Spleen (tissue), 11 donors: ENCODE measurements at regions not wholly inside any gene's neighbourhood (a gene's known extent, or its start where the extent isn't known, plus 50 kb on each side); places are given as distances from the start of the nearest gene placed in this dataset.

Source experiments
- DNase-seq: peaks from one replicate; pipeline ENCODE4 v3.0.0-alpha.2; 2020
- H3K27ac ChIP-seq, 8 donors: fragments of 200-600 bp; sonication (generic) in 7 of 8; 1 replicate in 4 of 8; 2 replicates in 4 of 8; pipeline versions ENCODE4 v1.5.0 to v1.8.0; 2016 to 2021; ENCODE audit warnings: inconsistent platforms in 4 of 8, mild to moderate bottlenecking in 4 of 8, moderate library complexity in 1 of 8
- H3K27me3 ChIP-seq, 7 donors: fragments of 200-600 bp; sonication (generic) in 6 of 7; replicated peaks in 1 of 7; 1 replicate in 4 of 7; 2 replicates in 3 of 7; pipeline versions ENCODE4 v1.5.0 to v1.8.0; 2016 to 2021; ENCODE audit warnings: inconsistent platforms in 3 of 7, mild to moderate bottlenecking in 1 of 7
- H3K36me3 ChIP-seq, 6 donors: fragments of 200-600 bp; sonication (generic) in 5 of 6; 1 replicate in 4 of 6; 2 replicates in 2 of 6; pipeline versions ENCODE4 v1.5.0 to v1.8.0; 2016 to 2021; ENCODE audit warnings: inconsistent platforms in 2 of 6
- H3K4me1 ChIP-seq, 6 donors: fragments of 200-600 bp; sonication (generic) in 5 of 6; 1 replicate in 3 of 6; 2 replicates in 3 of 6; pipeline versions ENCODE4 v1.5.0 to v1.8.0; 2016 to 2021; ENCODE audit warnings: inconsistent platforms in 3 of 6
- H3K4me3 ChIP-seq, 8 donors: fragments of 200-600 bp; sonication (generic) in 7 of 8; 1 replicate in 4 of 8; 2 replicates in 4 of 8; pipeline versions ENCODE4 v1.5.0 to v1.8.0; 2016 to 2021; ENCODE audit warnings: inconsistent platforms in 4 of 8, mild to moderate bottlenecking in 4 of 8, moderate library complexity in 2 of 8
- H3K9me3 ChIP-seq, 8 donors: fragments of 200-600 bp; sonication (generic) in 7 of 8; 1 replicate in 4 of 8; 2 replicates in 4 of 8; pipeline versions ENCODE4 v1.5.0 to v1.8.0; 2016 to 2021; ENCODE audit warnings: inconsistent platforms in 4 of 8
- CTCF ChIP-seq, 11 experiments: fragments of 200-600 bp in 7 of 11; fragments of 450-650 bp in 4 of 11; sonication (generic) in 4 of 11; IDR thresholded peaks in 8 of 11; conservative IDR thresholded peaks in 3 of 11; 1 replicate in 7 of 11; 2 replicates in 4 of 11; pipeline versions ENCODE4 v1.4.0 to v1.8.0; 2016 to 2021; ENCODE audit warnings: antibody characterized with exemption in 11 of 11, inconsistent platforms in 4 of 11, mild to moderate bottlenecking in 1 of 11
- POLR2A ChIP-seq, 3 donors: fragments of 450-650 bp; IDR thresholded peaks; one replicate each; pipeline ENCODE4 v1.5.1; 2017; ENCODE audit warnings: antibody characterized with exemption in 3 of 3, mild to moderate bottlenecking in 1 of 3
- POLR2AphosphoS5 ChIP-seq, 3 donors: sonication (generic); formaldehyde crosslinking; IDR thresholded peaks; one replicate each; pipeline ENCODE4 v1.5.1; 2017; ENCODE audit warnings: antibody characterized with exemption in 3 of 3
- WGBS, 5 donors: extraction: QIAGEN DNeasy Blood & Tissue Kit in 3 of 5; methylation state at CpG; one replicate each; pipeline versions ENCODE4 v1.1.5 to v1.1.7; 2013 to 2018; 5-methylcytosine and 5-hydroxymethylcytosine counted together
- intact Hi-C: fragments of 100-400 bp; cut with DNase I; formaldehyde crosslinking; loops from one replicate; pipeline ENCODE4 v1.15.0; 2023; ENCODE audit warnings: low total_unique reads
- donor health status: healthy with polysubstance abuse.
- donor health status: DM: no; HTN: no; CAD: no; lungs with moderate emphysema.
- donor health status: DM: no; HTN: no; CAD: no.
- donor health status: Bipolar disorder and iron deficiency.
- donor health status: healthy.
- donor health status: DM: no; HTN: no; CAD: no.
- donor health status: DM: yes; HTN: yes; CAD: no.

- 81 to 94% (median 93%) methylated on average over 2 of the region's 2 CpGs for WGBS, 5 donors
- no peak overlapping the region for H3K4me3 ChIP-seq
- H3K9me3 ChIP-seq = no peaks in the 10 kb centered on the region
- peak overlapping the region in 4 of 8 donors; percentile 27 to 88 (median 76) for H3K27ac ChIP-seq
- TF ChIP-seq POLR2AphosphoS5 (IDR thresholded peaks at IDR 0.05) (no peak), POLR2A (IDR thresholded peaks at IDR 0.05) (no peak), CTCF (IDR thresholded peaks at IDR 0.05 in 8 of 11, conservative IDR thresholded peaks at IDR 0.05 in 3 of 11) (no peak)
- DNase-seq = no peak
- intact Hi-C loops = no loop called here
- H3K4me1 ChIP-seq = peaks cover 0 to 92% (median 36%) of the 10 kb centered on the region in 6 donors
- H3K36me3 ChIP-seq = peaks cover 5 to 98% (median 47%) of the 10 kb centered on the region in 6 donors
- H3K27me3 ChIP-seq = no peaks in the 10 kb centered on the region
Observed at GRCh38 chr7:130879191-130879590, 145.2 kb upstream of the KLF14 start.

GRCh38 chr7:130880668-130881067 is 146.7 kb upstream of the KLF14 start:
- 70 to 89% (median 74%) methylated on average over 5 of the region's 5 CpGs for WGBS, 5 donors
- TF ChIP-seq CTCF (IDR thresholded peaks at IDR 0.05 in 8 of 11, conservative IDR thresholded peaks at IDR 0.05 in 3 of 11) (no peak), POLR2AphosphoS5 (IDR thresholded peaks at IDR 0.05) (peak in 1 of 3 donors; percentile 11)
- H3K4me3 ChIP-seq = no peak overlapping the region
- peak overlapping the region in 7 of 8 donors; percentile 28 to 88 (median 65) for H3K27ac ChIP-seq
- peaks cover 0 to 92% (median 29%) of the 10 kb centered on the region in 6 donors for H3K4me1 ChIP-seq
- H3K36me3 ChIP-seq = peaks cover 5 to 100% (median 55%) of the 10 kb centered on the region in 6 donors
- H3K9me3 ChIP-seq = no peaks in the 10 kb centered on the region
- no peak for DNase-seq
- H3K27me3 ChIP-seq = no peaks in the 10 kb centered on the region
- intact Hi-C loops = no loop called here

GRCh38 chr7:130881091-130881798 is 147.2 kb upstream of the KLF14 start:
- Histone ChIP-seq H3K27me3 (no peaks in the 10 kb centered on the region), H3K36me3 (peaks cover 5 to 100% (median 58%) of the 10 kb centered on the region in 6 donors), H3K9me3 (no peaks in the 10 kb centered on the region), H3K4me1 (peaks cover 0 to 92% (median 29%) of the 10 kb centered on the region in 6 donors), H3K4me3 (no peak overlapping the region), H3K27ac (peak overlapping the region in 7 of 8 donors; percentile 28 to 88 (median 65))
- WGBS, 5 donors = 68 to 83% (median 75%) methylated on average over 3 of the region's 3 CpGs
- no peak for TF ChIP-seq CTCF (IDR thresholded peaks at IDR 0.05 in 8 of 11, conservative IDR thresholded peaks at IDR 0.05 in 3 of 11)
- TF ChIP-seq POLR2A (IDR thresholded peaks at IDR 0.05) = no peak
- TF ChIP-seq POLR2AphosphoS5 (IDR thresholded peaks at IDR 0.05) = peak in 1 of 3 donors; percentile 3
- DNase-seq = no peak
- intact Hi-C loops = no loop called here

- intact Hi-C loops = no loop called here
- no peak for DNase-seq
- Histone ChIP-seq H3K4me3 (no peak overlapping the region), H3K27ac (peak overlapping the region in 7 of 8 donors; percentile 28 to 88 (median 65)), H3K36me3 (peaks cover 5 to 100% (median 60%) of the 10 kb centered on the region in 6 donors), H3K9me3 (no peaks in the 10 kb centered on the region), H3K27me3 (no peaks in the 10 kb centered on the region), H3K4me1 (peaks cover 0 to 92% (median 33%) of the 10 kb centered on the region in 6 donors)
- TF ChIP-seq POLR2A (IDR thresholded peaks at IDR 0.05) (no peak), CTCF (IDR thresholded peaks at IDR 0.05 in 8 of 11, conservative IDR thresholded peaks at IDR 0.05 in 3 of 11) (no peak), POLR2AphosphoS5 (IDR thresholded peaks at IDR 0.05) (no peak)
- 88 to 98% (median 95%) methylated on average over 4 to 5 of the region's 5 CpGs for WGBS, 5 donors
Observed at GRCh38 chr7:130881799-130882141, 147.8 kb upstream of the KLF14 start.
